ENCODE measurements at regions not wholly inside any gene's neighbourhood (a gene's known extent, or its start where the extent isn't known, plus 50 kb on each side); places are given as distances from the start of the nearest gene placed in this dataset.

DNA sequence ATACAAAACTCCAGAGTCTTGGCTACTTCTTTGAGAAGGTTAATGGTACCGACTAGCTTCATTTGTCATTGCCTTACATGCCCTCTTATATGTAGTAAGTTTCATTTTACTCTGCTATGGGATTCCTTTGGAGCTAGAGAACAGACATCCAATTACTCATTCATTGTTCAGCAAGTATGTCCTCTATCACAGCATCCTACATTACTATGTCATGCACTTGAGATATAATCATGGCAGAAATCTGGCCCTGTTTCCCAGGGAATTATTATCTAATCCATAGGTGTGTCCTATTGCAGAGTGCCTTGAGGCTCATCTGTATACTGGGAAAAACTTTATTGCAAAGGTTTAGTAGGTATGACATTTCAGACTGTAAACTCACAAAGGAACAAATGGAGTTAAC, 333.1 kb upstream of the NECTIN3 start:
- intact Hi-C loops (cut with DNase I; ENCODE audit: low total_unique reads) = no loop called here
- H3K4me3 ChIP-seq = no peak overlapping the region
- no peak for DNase-seq

DNA sequence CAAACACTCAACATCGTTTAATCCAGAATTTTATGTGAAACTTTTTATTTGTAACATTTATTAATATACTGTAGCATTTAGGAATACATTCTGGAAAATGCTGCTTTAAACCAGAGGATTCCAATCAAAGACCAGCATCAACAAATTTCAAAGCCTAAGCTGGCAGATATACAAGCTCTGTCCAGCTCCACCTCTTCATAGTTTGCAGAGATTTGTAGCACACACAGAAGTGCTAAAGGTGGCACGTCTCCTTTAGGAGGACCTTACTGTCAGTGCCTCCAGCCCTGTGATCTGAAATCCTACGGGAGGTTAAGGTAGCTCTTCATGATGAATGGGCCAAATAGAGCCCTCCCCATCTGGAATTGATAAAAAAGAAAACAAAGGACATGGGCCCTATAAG, 329.7 kb upstream of the NECTIN3 start:
- intact Hi-C loops (cut with DNase I; ENCODE audit: low total_unique reads) = no loop called here
- no peaks in the 10 kb centered on the region for H3K4me1 ChIP-seq
- no peak overlapping the region for H3K27ac ChIP-seq
- H3K27me3 ChIP-seq = no peaks in the 10 kb centered on the region
- TF ChIP-seq, protein P1, sequence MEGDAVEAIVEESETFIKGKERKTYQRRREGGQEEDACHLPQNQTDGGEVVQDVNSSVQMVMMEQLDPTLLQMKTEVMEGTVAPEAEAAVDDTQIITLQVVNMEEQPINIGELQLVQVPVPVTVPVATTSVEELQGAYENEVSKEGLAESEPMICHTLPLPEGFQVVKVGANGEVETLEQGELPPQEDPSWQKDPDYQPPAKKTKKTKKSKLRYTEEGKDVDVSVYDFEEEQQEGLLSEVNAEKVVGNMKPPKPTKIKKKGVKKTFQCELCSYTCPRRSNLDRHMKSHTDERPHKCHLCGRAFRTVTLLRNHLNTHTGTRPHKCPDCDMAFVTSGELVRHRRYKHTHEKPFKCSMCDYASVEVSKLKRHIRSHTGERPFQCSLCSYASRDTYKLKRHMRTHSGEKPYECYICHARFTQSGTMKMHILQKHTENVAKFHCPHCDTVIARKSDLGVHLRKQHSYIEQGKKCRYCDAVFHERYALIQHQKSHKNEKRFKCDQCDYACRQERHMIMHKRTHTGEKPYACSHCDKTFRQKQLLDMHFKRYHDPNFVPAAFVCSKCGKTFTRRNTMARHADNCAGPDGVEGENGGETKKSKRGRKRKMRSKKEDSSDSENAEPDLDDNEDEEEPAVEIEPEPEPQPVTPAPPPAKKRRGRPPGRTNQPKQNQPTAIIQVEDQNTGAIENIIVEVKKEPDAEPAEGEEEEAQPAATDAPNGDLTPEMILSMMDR (IDR thresholded peaks at IDR 0.05) = no peak
- no peak overlapping the region for H3K4me3 ChIP-seq
- no peaks in the 10 kb centered on the region for H3K9me3 ChIP-seq
- H3K36me3 ChIP-seq = no peaks in the 10 kb centered on the region
- no peak for DNase-seq

More for the DNA sequence above, 333.1 kb upstream of the NECTIN3 start:
- Histone ChIP-seq H3K27me3 (no peaks in the 10 kb centered on the region), H3K27ac (no peak overlapping the region), H3K4me1 (no peaks in the 10 kb centered on the region), H3K9me3 (no peaks in the 10 kb centered on the region), H3K36me3 (no peaks in the 10 kb centered on the region)
- TF ChIP-seq, protein P1 (IDR thresholded peaks at IDR 0.05) = no peak
- TF ChIP-seq POLR2A (IDR thresholded peaks at IDR 0.05) = no peak

DNA sequence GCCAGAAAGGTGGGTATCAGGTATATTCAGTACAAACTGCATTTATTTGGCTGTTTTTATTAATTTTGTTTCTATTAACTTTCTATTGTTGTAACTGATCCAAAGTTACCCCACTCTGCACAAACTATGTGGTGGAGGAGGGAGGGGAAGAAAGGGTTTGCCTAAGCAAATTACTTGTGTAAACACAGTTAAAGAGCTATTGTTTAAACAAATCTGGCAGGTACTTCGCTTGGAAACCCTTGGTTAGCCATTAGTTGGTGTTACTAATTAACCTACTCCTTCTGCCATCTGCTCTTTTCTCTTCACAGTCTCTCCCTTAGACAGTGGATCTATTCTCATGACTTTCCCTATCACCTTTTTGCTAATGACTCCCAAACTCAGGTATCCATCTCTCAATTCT, 328.4 kb upstream of the NECTIN3 start:
- DNase-seq = no peak
- intact Hi-C loops (cut with DNase I; ENCODE audit: low total_unique reads) = no loop called here
- Histone ChIP-seq H3K36me3 (no peaks in the 10 kb centered on the region), H3K9me3 (no peaks in the 10 kb centered on the region), H3K4me1 (no peaks in the 10 kb centered on the region), H3K27me3 (no peaks in the 10 kb centered on the region), H3K4me3 (no peak overlapping the region), H3K27ac (no peak overlapping the region)
- TF ChIP-seq, protein P1 (IDR thresholded peaks at IDR 0.05) = no peak
- TF ChIP-seq POLR2A (IDR thresholded peaks at IDR 0.05) = no peak

DNA sequence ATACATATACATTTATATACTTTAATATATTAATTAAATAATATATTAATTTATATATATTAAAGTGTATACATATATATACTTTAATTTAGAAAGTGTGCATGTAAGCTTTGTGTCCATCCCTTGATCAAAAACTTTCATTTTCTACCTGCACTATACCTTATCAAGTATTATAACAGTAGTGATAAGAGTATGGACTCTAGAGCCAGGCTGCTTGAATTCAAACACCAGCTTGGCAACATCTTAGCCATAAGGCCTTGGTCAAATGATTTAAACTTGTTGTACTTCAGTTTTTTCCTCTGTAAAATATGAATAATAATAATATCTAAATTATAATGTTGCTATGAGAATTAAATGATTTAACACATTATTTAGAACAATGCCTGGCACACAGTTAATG, 327.6 kb upstream of the NECTIN3 start:
- Histone ChIP-seq H3K27ac (no peak overlapping the region), H3K4me1 (no peaks in the 10 kb centered on the region), H3K4me3 (no peak overlapping the region), H3K27me3 (no peaks in the 10 kb centered on the region), H3K9me3 (no peaks in the 10 kb centered on the region), H3K36me3 (no peaks in the 10 kb centered on the region)
- TF ChIP-seq, protein P1 (IDR thresholded peaks at IDR 0.05) = no peak
- intact Hi-C loops (cut with DNase I; ENCODE audit: low total_unique reads) = no loop called here
- no peak for DNase-seq

- no peaks in the 10 kb centered on the region for H3K27me3 ChIP-seq
- no peak for TF ChIP-seq POLR2A (IDR thresholded peaks at IDR 0.05)
- TF ChIP-seq, protein P1 (IDR thresholded peaks at IDR 0.05) = no peak
- no peaks in the 10 kb centered on the region for H3K36me3 ChIP-seq
- no peak overlapping the region for H3K4me3 ChIP-seq
- DNase-seq = no peak
- no peak overlapping the region for H3K27ac ChIP-seq
- no peaks in the 10 kb centered on the region for H3K4me1 ChIP-seq
- H3K9me3 ChIP-seq = no peaks in the 10 kb centered on the region
- intact Hi-C loops (cut with DNase I; ENCODE audit: low total_unique reads) = no loop called here
These were observed 326.9 kb upstream of the NECTIN3 start for GRCh38 chr3:110744723-110745122.

Measured in uterus (tissue), 3 donors.